B cell (primary cell): ENCODE measurements at regions not wholly inside any gene's neighbourhood (a gene's known extent, or its start where the extent isn't known, plus 50 kb on each side); places are given as distances from the start of the nearest gene placed in this dataset.

ENCODE experiments used
- ATAC-seq: fragments of 200-7000 bp; cut with Tn5 transposase; one replicate; pipeline ENCODE4 v1.10.0; 2021; ENCODE audit warnings: low read depth, mild to moderate bottlenecking, moderate number of reproducible peaks, moderate library complexity
- CTCF ChIA-PET: fragments of 350-600 bp; sonication (Branson Sonifier 250); formaldehyde crosslinking; loops from one replicate; lab custom pipeline; 2021; ENCODE audit warnings: antibody characterized with exemption, inconsistent platforms; lab: Charles Lee
- POLR2A ChIA-PET: fragments of 350-600 bp; sonication (Branson Sonifier 250); formaldehyde crosslinking; loops from one replicate; lab custom pipeline; 2021; ENCODE audit warnings: antibody characterized with exemption; lab: Charles Lee
- DNase-seq: peaks from one replicate; pipeline ENCODE4 v3.0.0; 2013
- H2AFZ ChIP-seq: 2 replicates; pipeline ENCODE4 v1.6.1; 2012; ENCODE audit warnings: mild to moderate bottlenecking, low read depth, low read length; ENCODE audit not compliant: insufficient read depth, poor library complexity, severe bottlenecking
- H3K27ac ChIP-seq, 2 donors: 1 replicate in 1 of 2; 2 replicates in 1 of 2; pipeline ENCODE4 v1.5.1; 2012 to 2013; ENCODE audit warnings: low read length in 2 of 2, mild to moderate bottlenecking in 2 of 2, moderate library complexity in 1 of 2
- H3K27me3 ChIP-seq, 4 experiments: fragments of 200-600 bp in 1 of 4; sonication (generic) in 1 of 4; replicated peaks in 1 of 4; 1 replicate in 2 of 4; 2 replicates in 2 of 4; pipeline versions ENCODE4 v1.6.1 to v1.7.0; 2013 to 2016; ENCODE audit warnings: low read length in 3 of 4, mild to moderate bottlenecking in 2 of 4, mixed read lengths in 1 of 4, moderate library complexity in 1 of 4; ENCODE audit not compliant: insufficient read depth in 4 of 4, control insufficient read depth in 3 of 4; ENCODE audit errors: control extremely low read depth in 1 of 4
- H3K36me3 ChIP-seq, 2 experiments: replicated peaks in 1 of 2; 1 replicate in 1 of 2; 2 replicates in 1 of 2; pipeline versions ENCODE4 v1.6.1 to v1.7.1; 2013; ENCODE audit warnings: low read length in 1 of 2; ENCODE audit not compliant: insufficient read depth in 2 of 2, control insufficient read depth in 1 of 2; ENCODE audit errors: control extremely low read depth in 1 of 2, extremely low read depth in 1 of 2
- H3K4me1 ChIP-seq, 2 donors: fragments of 200-600 bp in 1 of 2; sonication (generic) in 1 of 2; 1 replicate in 1 of 2; 2 replicates in 1 of 2; pipeline versions ENCODE4 v1.5.1 to v1.6.1; 2013 to 2017; ENCODE audit warnings: low read length in 2 of 2; ENCODE audit not compliant: control insufficient read depth in 2 of 2, insufficient read depth in 2 of 2
- H3K4me2 ChIP-seq: replicated peaks from 2 replicates; pipeline ENCODE3; 2012; ENCODE audit warnings: mild to moderate bottlenecking, low read depth, low read length; ENCODE audit not compliant: poor library complexity, severe bottlenecking
- H3K4me3 ChIP-seq, 5 experiments: fragments of 200-600 bp in 1 of 5; sonication (generic) in 1 of 5; 1 replicate in 3 of 5; 2 replicates in 2 of 5; pipeline versions ENCODE4 v1.5.1 to v1.7.0; 2011 to 2016; ENCODE audit warnings: low read length in 4 of 5, mild to moderate bottlenecking in 4 of 5, low read depth in 2 of 5, control low read depth in 1 of 5, moderate library complexity in 1 of 5; ENCODE audit not compliant: insufficient read depth in 1 of 5; ENCODE audit errors: control extremely low read depth in 1 of 5, extremely low read depth in 1 of 5
- H3K79me2 ChIP-seq: fragments of 200-600 bp; sonication (generic); one replicate; pipeline ENCODE4 v1.6.0; 2016; ENCODE audit warnings: low read length; ENCODE audit not compliant: control insufficient read depth, insufficient read depth
- H3K9ac ChIP-seq: fragments of 200-600 bp; sonication (generic); 2 replicates; pipeline ENCODE4 v1.6.1; 2017; ENCODE audit warnings: mild to moderate bottlenecking, low read length, moderate library complexity
- H3K9me3 ChIP-seq, 3 donors: one replicate each; pipeline versions ENCODE4 v1.6.1 to v1.7.1; 2013; ENCODE audit warnings: low read length in 2 of 3; ENCODE audit not compliant: control insufficient read depth in 2 of 3, insufficient read depth in 1 of 3; ENCODE audit errors: control extremely low read depth in 1 of 3
- H4K20me1 ChIP-seq: 2 replicates; pipeline ENCODE4 v1.6.0; 2012; ENCODE audit warnings: mild to moderate bottlenecking, low read length; ENCODE audit not compliant: insufficient read depth, control insufficient read depth, poor library complexity, severe bottlenecking
- H3K27ac Mint-ChIP-seq: one replicate; pipeline ENCODE4 v1.8.0; 2021; ENCODE audit warnings: mixed read lengths
- H3K27me3 Mint-ChIP-seq: one replicate; pipeline ENCODE4 v1.8.0; 2021; ENCODE audit warnings: mixed read lengths
- H3K4me1 Mint-ChIP-seq: one replicate; pipeline ENCODE4 v1.8.0; 2021; ENCODE audit warnings: mixed read lengths
- H3K4me3 Mint-ChIP-seq: one replicate; pipeline ENCODE4 v1.8.0; 2021; ENCODE audit warnings: mixed read lengths
- H3K9me3 Mint-ChIP-seq: one replicate; pipeline ENCODE4 v1.8.0; 2022; ENCODE audit warnings: mixed read lengths; ENCODE audit not compliant: insufficient read depth
- EZH2 ChIP-seq: IDR thresholded peaks from 2 replicates; pipeline ENCODE4 v1.6.1; 2012; ENCODE audit warnings: borderline replicate concordance, low read depth, mild to moderate bottlenecking, moderate library complexity, low read length; ENCODE audit not compliant: insufficient read depth, poor library complexity, severe bottlenecking
- WGBS: methylation state at CpG from one replicate; pipeline ENCODE4 v1.1.5; 2013; ENCODE audit warnings: missing lambda C conversion rate; ENCODE audit not compliant: insufficient coverage; 5-methylcytosine and 5-hydroxymethylcytosine counted together
- intact Hi-C: fragments of 100-400 bp; cut with micrococcal nuclease; formaldehyde crosslinking; loops from one replicate; pipeline ENCODE4 v1.10.0; 2022
- TF ChIP-seq, protein P1 (sequence below): fragments of 200-600 bp; IDR thresholded peaks from one replicate; pipeline ENCODE4 v1.8.0; 2022; ENCODE audit warnings: antibody characterized with exemption, mild to moderate bottlenecking

GRCh38 chr6:41434803-41435481, 99.5 kb downstream of the NCR2 start:
- no peak overlapping the region for H3K4me3 Mint-ChIP-seq
- Histone ChIP-seq H3K36me3 (no peaks in the 10 kb centered on the region), H4K20me1 (no peaks in the 10 kb centered on the region), H2AFZ (no peak overlapping the region), H3K27ac (no peak overlapping the region), H3K9ac (no peak overlapping the region), H3K9me3 (peaks cover 0 to 3% (median 0%) of the 10 kb centered on the region in 3 donors), H3K79me2 (no peaks in the 10 kb centered on the region), H3K27me3 (no peaks in the 10 kb centered on the region), H3K4me2 (no peak overlapping the region), H3K4me3 (no peak overlapping the region), H3K4me1 (peaks cover 8 to 13% of the 10 kb centered on the region in 2 donors)
- intact Hi-C loops, result no loop called here
- CTCF ChIA-PET, result interaction anchor here (1.3 kb wide), 2 partner anchors 9 to 10 kb away, joined by 3 read pairs; no protein-coding TSS in a partner anchor
- POLR2A ChIA-PET, result no interaction called here
- peaks cover 12% of the 10 kb centered on the region for H3K4me1 Mint-ChIP-seq
- H3K9me3 Mint-ChIP-seq, result no peaks in the 10 kb centered on the region
- ATAC-seq, result no peak
- WGBS, result 100% methylated on average over 3 of the region's 9 CpGs
- H3K27me3 Mint-ChIP-seq, result peaks cover 3% of the 10 kb centered on the region
- no peak overlapping the region for H3K27ac Mint-ChIP-seq
- DNase-seq, result no peak
- TF ChIP-seq, protein P1, sequence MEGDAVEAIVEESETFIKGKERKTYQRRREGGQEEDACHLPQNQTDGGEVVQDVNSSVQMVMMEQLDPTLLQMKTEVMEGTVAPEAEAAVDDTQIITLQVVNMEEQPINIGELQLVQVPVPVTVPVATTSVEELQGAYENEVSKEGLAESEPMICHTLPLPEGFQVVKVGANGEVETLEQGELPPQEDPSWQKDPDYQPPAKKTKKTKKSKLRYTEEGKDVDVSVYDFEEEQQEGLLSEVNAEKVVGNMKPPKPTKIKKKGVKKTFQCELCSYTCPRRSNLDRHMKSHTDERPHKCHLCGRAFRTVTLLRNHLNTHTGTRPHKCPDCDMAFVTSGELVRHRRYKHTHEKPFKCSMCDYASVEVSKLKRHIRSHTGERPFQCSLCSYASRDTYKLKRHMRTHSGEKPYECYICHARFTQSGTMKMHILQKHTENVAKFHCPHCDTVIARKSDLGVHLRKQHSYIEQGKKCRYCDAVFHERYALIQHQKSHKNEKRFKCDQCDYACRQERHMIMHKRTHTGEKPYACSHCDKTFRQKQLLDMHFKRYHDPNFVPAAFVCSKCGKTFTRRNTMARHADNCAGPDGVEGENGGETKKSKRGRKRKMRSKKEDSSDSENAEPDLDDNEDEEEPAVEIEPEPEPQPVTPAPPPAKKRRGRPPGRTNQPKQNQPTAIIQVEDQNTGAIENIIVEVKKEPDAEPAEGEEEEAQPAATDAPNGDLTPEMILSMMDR, result no peak
- TF ChIP-seq EZH2, result no peak

- no peak overlapping the region for H3K4me2 ChIP-seq
- peaks cover 33 to 37% of the 10 kb centered on the region in 2 donors for H3K4me1 ChIP-seq
- H3K9me3 ChIP-seq, result peaks cover 0 to 10% (median 0%) of the 10 kb centered on the region in 3 donors
- H3K4me1 Mint-ChIP-seq, result peaks cover 36% of the 10 kb centered on the region
- H3K27me3 ChIP-seq, result peaks cover 0 to 2% (median 0%) of the 10 kb centered on the region in 4 experiments
- H3K79me2 ChIP-seq, result no peaks in the 10 kb centered on the region
- no peaks in the 10 kb centered on the region for H3K27me3 Mint-ChIP-seq
- TF ChIP-seq, protein P1, result no peak
- no peak for TF ChIP-seq EZH2
- 100% methylated on average over 4 of the region's 4 CpGs for WGBS
- H3K9ac ChIP-seq, result no peak overlapping the region
- POLR2A ChIA-PET, result no interaction called here
- H2AFZ ChIP-seq, result no peak overlapping the region
- H3K4me3 Mint-ChIP-seq, result no peak overlapping the region
- no peak for ATAC-seq
- DNase-seq, result no peak
- no peaks in the 10 kb centered on the region for H3K36me3 ChIP-seq
- CTCF ChIA-PET, result interaction anchor here (1.3 kb wide), 1 partner anchor 12 kb away, joined by 7 read pairs; no protein-coding TSS in a partner anchor
- no peak overlapping the region for H3K4me3 ChIP-seq
- H4K20me1 ChIP-seq, result no peaks in the 10 kb centered on the region
- H3K27ac Mint-ChIP-seq, result no peak overlapping the region
- no peak overlapping the region for H3K27ac ChIP-seq
- H3K9me3 Mint-ChIP-seq, result no peaks in the 10 kb centered on the region
- intact Hi-C loops, result no loop called here
Measured at GRCh38 chr6:41437604-41438003, 102.2 kb downstream of the NCR2 start.
